AG09309 (cell line): ENCODE measurements at regions not wholly inside any gene's neighbourhood (a gene's known extent, or its start where the extent isn't known, plus 50 kb on each side); places are given as distances from the start of the nearest gene placed in this dataset.

Experiments used
- DNase-seq: peaks from one replicate; pipeline ENCODE4 v3.0.0-alpha.2; 2010; ENCODE audit warnings: low read depth
- H3K4me3 ChIP-seq: 2 replicates; pipeline ENCODE4 v1.5.1; 2011; ENCODE audit warnings: mild to moderate bottlenecking, low read depth, low read length, moderate library complexity; ENCODE audit not compliant: control insufficient read depth
- CTCF ChIP-seq: IDR thresholded peaks from 2 replicates; pipeline ENCODE4 v1.5.1; 2011; ENCODE audit warnings: mild to moderate bottlenecking, low read depth, low read length, inconsistent platforms; ENCODE audit not compliant: insufficient read depth, control insufficient read depth; ENCODE audit errors: missing control alignments

- TF ChIP-seq CTCF: no peak
- H3K4me3 ChIP-seq: no peak overlapping the region
- no peak for DNase-seq
Measured at GRCh38 chr6:124887872-124888580, 74.2 kb upstream of the RNF217 start.

GRCh38 chr6:124888581-124889371 lies 73.5 kb upstream of the RNF217 start:
- H3K4me3 ChIP-seq: peak overlapping the region; percentile 4
- no peak for TF ChIP-seq CTCF
- DNase-seq: no peak

- no peak for TF ChIP-seq CTCF
- no peak overlapping the region for H3K4me3 ChIP-seq
- DNase-seq: no peak
Measured at GRCh38 chr6:124901084-124901483, 61.2 kb upstream of the RNF217 start.

GRCh38 chr6:124903797-124904196 lies 58.4 kb upstream of the RNF217 start:
- no peak for DNase-seq
- no peak for TF ChIP-seq CTCF
- H3K4me3 ChIP-seq: no peak overlapping the region

GRCh38 chr6:124907596-124907995 lies 54.6 kb upstream of the RNF217 start:
- DNase-seq: no peak
- no peak for TF ChIP-seq CTCF
- no peak overlapping the region for H3K4me3 ChIP-seq
